Subcutaneous abdominal adipose tissue (tissue), 5 donors: ENCODE measurements at regions not wholly inside any gene's neighbourhood (a gene's known extent, or its start where the extent isn't known, plus 50 kb on each side); places are given as distances from the start of the nearest gene placed in this dataset.

ENCODE experiments used
- H3K27ac ChIP-seq: one replicate; pipeline ENCODE4 v1.7.0; 2013; ENCODE audit warnings: low read depth, mild to moderate bottlenecking, inconsistent platforms, low read length, moderate library complexity
- H3K27me3 ChIP-seq, 5 donors: one replicate each; pipeline ENCODE4 v1.7.0; 2013; ENCODE audit warnings: low read length in 5 of 5, inconsistent platforms in 1 of 5; ENCODE audit not compliant: control insufficient read depth in 5 of 5, insufficient read depth in 4 of 5
- H3K36me3 ChIP-seq, 5 donors: one replicate each; pipeline ENCODE4 v1.7.0; 2013; ENCODE audit warnings: low read length in 5 of 5; ENCODE audit not compliant: control insufficient read depth in 5 of 5, insufficient read depth in 5 of 5
- H3K4me1 ChIP-seq, 5 donors: one replicate each; pipeline ENCODE4 v1.7.0; 2013; ENCODE audit warnings: low read length in 5 of 5, mild to moderate bottlenecking in 3 of 5, moderate library complexity in 1 of 5; ENCODE audit not compliant: control insufficient read depth in 5 of 5, insufficient read depth in 5 of 5
- H3K4me3 ChIP-seq, 5 donors: one replicate each; pipeline ENCODE4 v1.7.0; 2013; ENCODE audit warnings: low read length in 5 of 5, low read depth in 1 of 5
- H3K9ac ChIP-seq, 5 donors: one replicate each; pipeline ENCODE4 v1.7.0; 2013; ENCODE audit warnings: low read length in 5 of 5, mild to moderate bottlenecking in 4 of 5, moderate library complexity in 3 of 5
- H3K9me3 ChIP-seq, 5 donors: one replicate each; pipeline ENCODE4 v1.7.0; 2013; ENCODE audit warnings: low read length in 5 of 5; ENCODE audit not compliant: control insufficient read depth in 5 of 5
- donor health status: healthy.
- donor health status: healthy.
- donor health status: healthy.
- donor health status: healthy.
- donor health status: healthy.

GRCh38 chr2:150023663-150024062, 436.1 kb upstream of the MMADHC start:
- Histone ChIP-seq H3K4me3 (no peak overlapping the region), H3K27ac (no peak overlapping the region), H3K9ac (no peak overlapping the region), H3K4me1 (no peaks in the 10 kb centered on the region), H3K36me3 (no peaks in the 10 kb centered on the region), H3K9me3 (no peaks in the 10 kb centered on the region), H3K27me3 (no peaks in the 10 kb centered on the region)

GRCh38 chr2:150023044-150023443, 435.5 kb upstream of the MMADHC start:
- H3K4me3 ChIP-seq, result no peak overlapping the region
- no peaks in the 10 kb centered on the region for H3K36me3 ChIP-seq
- H3K9me3 ChIP-seq, result no peaks in the 10 kb centered on the region
- no peak overlapping the region for H3K27ac ChIP-seq
- H3K9ac ChIP-seq, result no peak overlapping the region
- H3K27me3 ChIP-seq, result no peaks in the 10 kb centered on the region
- no peaks in the 10 kb centered on the region for H3K4me1 ChIP-seq

- H3K27me3 ChIP-seq, result no peaks in the 10 kb centered on the region
- peaks cover 0 to under 1% (median 0%) of the 10 kb centered on the region in 5 donors for H3K9me3 ChIP-seq
- no peaks in the 10 kb centered on the region for H3K36me3 ChIP-seq
- no peak overlapping the region for H3K4me3 ChIP-seq
- H3K4me1 ChIP-seq, result no peaks in the 10 kb centered on the region
- H3K27ac ChIP-seq, result no peak overlapping the region
- H3K9ac ChIP-seq, result no peak overlapping the region
Measured at GRCh38 chr2:150020937-150021673, 433.5 kb upstream of the MMADHC start.

- Histone ChIP-seq H3K36me3 (no peaks in the 10 kb centered on the region), H3K27me3 (no peaks in the 10 kb centered on the region), H3K27ac (no peak overlapping the region), H3K9me3 (peaks cover 0 to 5% (median 0%) of the 10 kb centered on the region in 5 donors), H3K4me1 (no peaks in the 10 kb centered on the region), H3K9ac (no peak overlapping the region), H3K4me3 (no peak overlapping the region)
Measured at GRCh38 chr2:150020221-150020620, 432.6 kb upstream of the MMADHC start.

GRCh38 chr2:150019063-150019462, 431.5 kb upstream of the MMADHC start:
- H3K36me3 ChIP-seq, result no peaks in the 10 kb centered on the region
- H3K9ac ChIP-seq, result no peak overlapping the region
- H3K27me3 ChIP-seq, result no peaks in the 10 kb centered on the region
- peaks cover 0 to 5% (median 0%) of the 10 kb centered on the region in 5 donors for H3K9me3 ChIP-seq
- H3K4me1 ChIP-seq, result no peaks in the 10 kb centered on the region
- no peak overlapping the region for H3K4me3 ChIP-seq
- no peak overlapping the region for H3K27ac ChIP-seq

GRCh38 chr2:150012986-150013385, 425.4 kb upstream of the MMADHC start:
- H3K27me3 ChIP-seq, result no peaks in the 10 kb centered on the region
- H3K4me3 ChIP-seq, result no peak overlapping the region
- H3K9me3 ChIP-seq, result peaks cover 0 to 5% (median 0%) of the 10 kb centered on the region in 5 donors
- H3K36me3 ChIP-seq, result no peaks in the 10 kb centered on the region
- no peak overlapping the region for H3K9ac ChIP-seq
- H3K27ac ChIP-seq, result no peak overlapping the region
- H3K4me1 ChIP-seq, result peaks cover 0 to 7% (median 0%) of the 10 kb centered on the region in 5 donors

GRCh38 chr2:150011161-150011730, 423.7 kb upstream of the MMADHC start:
- Histone ChIP-seq H3K9me3 (peaks cover 0 to 5% (median 0%) of the 10 kb centered on the region in 5 donors), H3K27me3 (no peaks in the 10 kb centered on the region), H3K27ac (no peak overlapping the region), H3K4me3 (no peak overlapping the region), H3K4me1 (peaks cover 0 to 7% (median 0%) of the 10 kb centered on the region in 5 donors), H3K9ac (no peak overlapping the region), H3K36me3 (no peaks in the 10 kb centered on the region)

GRCh38 chr2:150008901-150009300, 421.3 kb upstream of the MMADHC start:
- Histone ChIP-seq H3K9ac (no peak overlapping the region), H3K27ac (no peak overlapping the region), H3K9me3 (no peaks in the 10 kb centered on the region), H3K27me3 (no peaks in the 10 kb centered on the region), H3K36me3 (no peaks in the 10 kb centered on the region), H3K4me1 (peaks cover 0 to 7% (median 0%) of the 10 kb centered on the region in 5 donors), H3K4me3 (no peak overlapping the region)

GRCh38 chr2:150007815-150008430, 420.3 kb upstream of the MMADHC start:
- H3K27me3 ChIP-seq, result no peaks in the 10 kb centered on the region
- no peak overlapping the region for H3K27ac ChIP-seq
- H3K4me1 ChIP-seq, result peaks cover 0 to 2% (median 0%) of the 10 kb centered on the region in 5 donors
- H3K4me3 ChIP-seq, result no peak overlapping the region
- H3K9me3 ChIP-seq, result no peaks in the 10 kb centered on the region
- H3K36me3 ChIP-seq, result no peaks in the 10 kb centered on the region
- no peak overlapping the region for H3K9ac ChIP-seq

GRCh38 chr2:150006591-150006990, 419.0 kb upstream of the MMADHC start:
- Histone ChIP-seq H3K4me3 (no peak overlapping the region), H3K36me3 (no peaks in the 10 kb centered on the region), H3K27ac (no peak overlapping the region), H3K9ac (no peak overlapping the region), H3K27me3 (no peaks in the 10 kb centered on the region), H3K9me3 (no peaks in the 10 kb centered on the region), H3K4me1 (no peaks in the 10 kb centered on the region)
